Eye (tissue), 1 donor: ENCODE measurements at regions not wholly inside any gene's neighbourhood (a gene's known extent, or its start where the extent isn't known, plus 50 kb on each side); places are given as distances from the start of the nearest gene placed in this dataset.
"Not testable (repeated sequence)": the region's sequence is repeated elsewhere in the genome, so short reads cannot be mapped to it uniquely, and the experiment has no call there.

Experiments used
- DNase-seq: peaks from one replicate; pipeline ENCODE4 v3.0.0-alpha.2; 2015

DNA sequence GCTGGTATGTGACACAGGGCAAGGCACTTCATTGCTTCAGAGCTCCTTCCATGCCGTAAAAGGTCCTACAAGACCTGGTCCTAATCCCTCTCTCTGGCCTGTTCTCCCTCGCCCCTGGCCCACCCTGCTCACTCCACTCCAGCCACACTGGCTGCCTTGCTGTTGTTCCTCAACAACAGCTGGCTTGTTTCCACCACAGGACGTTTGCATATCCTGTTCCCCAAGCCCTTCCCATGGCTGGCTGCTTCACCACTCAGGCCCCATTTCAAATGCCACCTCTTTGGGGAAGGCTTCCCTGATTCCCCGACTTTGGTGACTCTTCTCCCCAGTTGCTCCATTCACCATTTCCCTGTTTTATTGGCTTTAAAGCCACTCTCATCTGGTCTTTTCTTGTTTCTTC lies 129.1 kb upstream of the ALDH3B2 start:
- not testable (repeated sequence) for DNase-seq

DNA sequence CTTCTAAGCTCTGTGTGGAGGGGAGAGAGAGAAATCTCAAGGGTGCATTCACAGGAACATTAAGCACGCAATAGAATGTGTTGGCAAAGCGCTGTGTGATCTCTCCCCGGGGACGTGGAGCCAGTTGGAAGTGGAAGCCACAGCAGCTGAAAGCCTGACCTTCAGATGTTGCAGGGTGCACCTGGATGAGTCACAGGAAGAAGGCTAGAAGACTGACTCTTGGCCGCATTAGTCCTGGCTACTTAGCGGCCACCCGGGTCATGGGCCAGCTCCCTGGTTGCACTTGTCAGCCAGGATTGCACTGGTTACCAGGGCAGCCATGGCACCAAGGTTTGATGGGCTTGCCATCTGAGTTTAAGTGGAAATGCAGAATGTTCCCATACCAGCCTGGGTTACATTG lies 128.6 kb upstream of the ALDH3B2 start:
- DNase-seq, result not testable (repeated sequence)

DNA sequence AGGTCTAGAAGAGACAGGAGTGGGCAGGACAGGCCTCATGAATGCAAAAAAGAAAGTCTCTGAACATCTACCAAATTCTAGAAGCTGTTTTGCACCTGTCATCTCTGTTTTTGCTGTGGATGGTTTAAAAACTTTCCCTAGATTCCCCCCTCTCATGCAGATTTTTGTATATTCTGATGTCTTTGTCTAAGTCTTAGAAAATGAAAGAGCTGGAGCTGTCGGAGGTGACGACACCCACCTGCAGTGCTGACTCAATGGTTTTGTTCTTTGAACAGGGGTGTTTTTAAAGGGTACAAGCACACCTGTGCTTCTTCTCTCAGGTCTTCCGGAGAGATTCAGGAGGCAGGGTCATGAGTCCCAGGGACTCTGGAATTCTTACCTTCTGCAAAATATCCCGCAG lies 128.2 kb upstream of the ALDH3B2 start:
- not testable (repeated sequence) for DNase-seq

DNA sequence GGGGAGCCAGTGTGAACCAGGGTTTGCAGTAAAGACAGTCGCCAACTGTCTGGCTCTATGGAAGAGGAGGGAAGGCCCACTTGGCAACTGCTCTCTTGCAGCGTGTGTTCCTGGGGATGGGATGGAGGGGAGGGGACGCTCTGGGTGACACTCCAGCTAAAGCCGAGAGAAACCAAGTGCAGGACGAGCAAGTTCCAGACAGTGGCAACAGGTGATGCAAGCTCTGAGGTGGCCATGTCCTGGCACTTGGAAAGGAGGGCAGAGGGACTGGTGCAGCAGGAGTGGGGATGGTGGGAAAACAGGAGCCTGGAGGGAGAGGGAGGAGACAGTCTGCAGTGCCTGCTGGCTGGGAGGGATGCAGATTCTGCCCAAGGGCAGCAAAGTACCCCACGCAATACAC lies 127.0 kb upstream of the ALDH3B2 start:
- DNase-seq, result not testable (repeated sequence)

DNA sequence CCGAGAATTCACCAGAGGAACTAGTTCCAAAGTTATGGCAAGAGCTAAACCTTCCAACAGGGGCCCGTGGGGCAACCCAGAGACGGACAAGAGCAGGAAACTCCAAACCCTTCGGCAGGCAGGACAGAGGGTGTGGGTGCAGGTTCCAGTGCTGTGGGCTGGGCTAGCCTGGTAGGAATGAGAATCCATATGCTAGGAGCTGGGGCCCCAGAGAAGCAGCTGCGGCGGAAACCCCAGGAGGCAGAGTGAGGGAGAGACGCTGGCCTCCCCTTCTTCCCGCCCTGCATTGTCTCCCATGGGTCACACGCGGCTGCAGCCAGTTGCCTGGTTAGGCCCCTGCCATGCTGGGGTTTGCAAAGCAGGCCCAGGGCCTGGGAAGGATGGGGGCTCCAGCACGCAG lies 126.2 kb upstream of the ALDH3B2 start:
- not testable (repeated sequence) for DNase-seq

DNA sequence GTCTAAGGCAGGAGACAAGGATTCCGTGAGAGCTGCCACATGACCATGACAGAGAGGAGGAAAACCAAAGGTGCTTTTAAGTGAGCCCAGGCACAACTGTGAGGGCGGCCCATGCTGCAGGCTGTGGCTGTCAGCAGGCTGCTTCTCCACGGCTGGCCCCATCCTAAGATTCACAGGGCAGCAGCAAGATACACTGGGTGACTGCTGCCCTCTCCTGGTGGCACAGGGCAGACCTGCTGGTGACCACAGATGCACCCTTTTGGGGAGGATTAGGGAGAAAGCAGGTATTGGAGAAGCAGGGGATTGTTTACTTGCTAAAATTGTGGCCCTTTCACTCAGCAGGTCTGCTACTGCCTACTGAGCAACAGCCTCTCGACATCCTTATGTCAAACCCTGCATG lies 125.4 kb upstream of the ALDH3B2 start:
- DNase-seq, result not testable (repeated sequence)

DNA sequence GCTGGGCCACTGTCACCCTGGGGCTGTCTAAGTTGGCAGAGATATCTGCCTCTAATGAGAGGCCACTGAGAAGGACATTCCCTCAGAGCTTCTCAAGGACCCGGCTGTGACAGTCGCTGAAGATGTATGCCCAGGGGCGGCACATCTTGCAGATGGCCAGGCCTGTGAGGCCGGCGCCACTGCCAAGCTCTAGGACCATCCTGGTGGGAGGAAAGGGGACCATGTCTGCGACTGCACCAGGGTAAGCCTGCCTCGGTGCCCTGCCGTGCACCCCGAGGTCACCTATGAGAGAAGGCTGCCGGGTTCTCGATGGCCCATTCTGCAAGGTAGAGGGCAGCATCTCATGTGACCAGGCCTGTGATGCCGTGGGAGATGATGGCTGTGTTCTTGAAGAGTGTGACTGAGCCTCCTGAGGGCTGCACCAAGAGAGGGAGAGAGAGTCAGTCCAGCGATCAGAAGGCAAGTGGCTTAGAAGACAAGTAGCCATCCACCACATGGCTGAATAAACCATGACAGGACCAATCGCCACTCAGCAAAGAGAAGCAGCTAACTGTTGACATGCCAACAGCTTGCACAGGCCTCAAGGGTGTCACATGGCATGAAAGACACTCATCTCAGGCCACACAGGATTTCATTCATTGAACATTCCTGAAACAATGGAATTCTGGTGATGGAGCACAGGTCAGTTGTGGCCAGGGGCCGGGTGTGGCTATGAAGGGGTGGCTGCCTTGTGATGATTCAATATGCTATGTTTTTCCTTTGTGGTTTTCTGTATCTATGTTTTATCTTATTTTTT lies 123.5 kb upstream of the ALDH3B2 start:
- DNase-seq, result not testable (repeated sequence)

DNA sequence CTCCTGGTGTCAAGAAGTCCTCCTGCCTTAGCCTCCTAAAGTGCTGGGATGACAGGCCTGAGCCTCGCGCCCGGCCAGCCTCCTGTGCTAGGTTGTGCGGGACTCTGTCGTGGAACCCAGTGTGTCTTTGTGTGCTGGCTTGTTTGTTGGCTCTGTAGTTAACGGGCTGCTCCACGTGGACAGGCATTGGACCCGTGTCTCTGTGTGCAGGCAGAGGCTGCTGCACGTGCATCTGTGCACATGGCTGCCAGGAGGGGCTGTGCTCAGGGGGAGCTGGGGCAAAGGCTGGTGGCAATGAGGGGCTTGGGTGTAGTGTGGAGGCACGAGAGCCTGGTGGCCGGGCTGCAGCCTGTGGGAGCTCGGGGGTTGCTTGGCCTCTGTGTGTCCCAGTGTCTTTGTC lies 121.3 kb upstream of the ALDH3B2 start:
- DNase-seq, result no peak

DNA sequence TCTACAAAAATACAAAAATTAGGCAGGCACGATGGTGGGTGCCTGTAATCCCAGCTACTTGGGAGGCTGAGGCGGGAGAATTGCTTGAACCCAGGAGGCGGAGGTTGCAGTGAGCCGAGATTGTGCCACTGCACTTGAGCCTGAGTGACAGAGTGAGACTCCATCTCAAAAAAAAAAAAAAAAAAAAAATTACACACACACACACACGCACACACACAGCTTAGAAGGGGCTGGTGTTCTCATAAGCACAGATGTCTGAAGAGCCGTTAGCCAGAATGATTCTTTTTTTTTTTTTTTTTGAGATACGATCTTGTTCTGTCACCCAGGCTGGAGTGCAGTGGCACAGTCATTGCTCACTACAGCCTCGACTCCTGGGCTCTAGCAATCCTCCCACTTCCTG lies 119.3 kb upstream of the ALDH3B2 start:
- not testable (repeated sequence) for DNase-seq

DNA sequence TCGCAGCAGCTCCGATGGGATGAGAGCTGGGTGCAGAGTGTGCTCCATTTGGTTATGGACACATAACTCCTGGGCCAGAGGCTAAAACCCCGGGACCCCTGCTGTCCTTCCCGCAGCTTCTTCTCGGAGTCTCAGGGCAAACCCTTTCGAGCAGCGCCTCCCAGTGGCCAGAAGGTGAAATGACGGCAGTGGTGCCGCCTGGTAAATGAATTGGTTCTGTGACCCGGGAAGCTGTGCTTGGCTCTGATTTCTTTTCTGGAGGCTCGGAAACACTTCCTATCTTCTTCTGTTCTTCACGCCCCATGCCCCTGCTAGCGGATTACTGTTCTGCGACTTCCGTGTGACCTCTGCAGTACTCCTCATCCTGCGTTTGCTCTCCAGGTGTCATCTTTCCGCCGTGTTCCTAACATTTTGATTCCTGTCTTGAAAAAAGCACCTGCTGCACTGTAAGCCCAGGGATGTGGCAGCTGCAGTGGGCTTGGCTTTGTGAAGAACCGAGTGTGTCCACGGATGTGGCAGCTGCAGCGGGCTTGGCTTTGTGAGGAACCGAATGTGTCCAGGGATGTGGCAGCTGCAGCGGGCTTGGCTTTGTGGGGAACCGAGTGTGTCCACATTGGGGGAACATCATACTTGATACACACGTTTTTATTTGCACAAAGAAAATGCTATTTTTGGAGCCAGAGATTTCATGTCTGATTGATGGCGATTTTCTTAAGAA lies 118.0 kb upstream of the ALDH3B2 start:
- DNase-seq, result peak; percentile 61

DNA sequence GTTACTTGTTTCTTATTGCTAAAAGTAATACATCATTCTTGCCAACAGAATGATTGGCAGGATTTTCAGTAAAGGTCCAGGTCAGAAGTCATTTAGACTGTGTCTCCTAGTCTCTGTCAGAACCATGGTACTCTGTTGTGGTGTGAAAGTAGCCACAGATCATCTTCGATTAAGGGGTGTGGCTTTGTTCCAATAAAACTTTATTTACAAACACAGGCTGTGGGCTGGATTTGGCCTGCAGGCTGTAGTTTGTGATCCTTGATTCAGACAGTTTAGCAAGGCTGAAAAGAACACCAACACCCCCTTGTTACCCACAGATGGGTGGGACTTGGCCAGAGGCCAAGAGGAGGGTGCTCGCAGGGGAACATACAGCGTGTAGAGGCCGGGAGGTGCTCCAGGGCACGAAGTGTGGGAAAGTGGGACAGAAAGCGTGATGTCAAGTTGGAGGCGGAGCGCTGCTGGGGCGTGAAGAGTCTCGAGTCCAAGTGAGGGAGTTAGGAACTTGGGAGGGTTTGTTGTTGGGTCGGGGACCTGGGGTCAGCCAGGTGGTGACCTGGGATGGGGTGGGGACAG lies 117.3 kb upstream of the ALDH3B2 start:
- DNase-seq, result not testable (repeated sequence)

DNA sequence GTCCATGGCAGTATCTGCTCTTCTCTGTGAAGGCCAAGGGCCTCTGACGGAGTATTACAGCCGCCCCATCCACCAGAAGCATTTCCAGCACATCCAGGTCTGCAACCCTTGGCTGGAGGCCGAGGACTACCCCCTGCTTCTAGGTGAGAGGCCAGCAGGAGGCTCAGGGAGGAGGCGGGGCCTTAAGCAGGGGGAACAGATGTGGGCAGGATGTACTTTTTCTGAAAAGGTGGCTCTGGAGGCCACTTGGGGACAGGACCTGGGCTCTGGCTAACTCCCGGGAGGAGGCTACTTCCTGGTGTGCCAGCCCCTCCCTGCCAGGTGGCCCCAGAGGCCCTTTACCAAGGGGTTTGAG lies 113.9 kb upstream of the ALDH3B2 start:
- DNase-seq, result not testable (repeated sequence)

DNA sequence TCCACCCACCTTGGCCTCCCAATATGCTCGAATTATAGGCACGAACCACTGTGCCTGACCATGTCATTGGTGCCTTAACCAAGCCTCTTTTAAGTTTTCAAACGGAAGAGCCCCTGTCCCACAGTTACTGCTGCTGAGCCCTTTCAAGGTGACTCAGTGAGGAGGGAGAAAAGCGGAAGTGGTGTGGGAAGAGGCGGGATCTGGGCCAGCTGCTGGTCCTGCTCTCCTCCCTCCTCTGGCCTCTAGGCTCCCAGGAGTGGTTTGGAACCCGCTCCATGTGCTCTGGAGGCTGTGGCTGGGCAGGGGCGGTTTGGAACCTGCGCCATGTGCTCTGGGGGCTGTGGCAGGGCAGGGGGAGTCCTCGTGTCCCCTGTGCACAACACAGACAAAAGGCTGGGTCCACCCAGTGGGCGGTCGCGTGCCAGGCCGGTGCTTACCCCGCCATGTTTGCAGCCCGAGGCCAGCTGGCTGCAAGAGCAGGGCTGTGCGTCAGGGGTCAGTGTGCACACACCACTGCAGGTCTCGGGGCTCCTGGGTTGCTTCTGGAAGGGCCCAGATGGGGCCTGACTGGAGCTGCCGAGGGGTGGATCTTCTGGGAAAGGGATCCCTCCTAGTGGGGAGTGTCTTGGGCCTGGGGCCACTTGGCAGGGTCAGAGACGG lies 113.4 kb upstream of the ALDH3B2 start:
- DNase-seq, result not testable (repeated sequence)

DNA sequence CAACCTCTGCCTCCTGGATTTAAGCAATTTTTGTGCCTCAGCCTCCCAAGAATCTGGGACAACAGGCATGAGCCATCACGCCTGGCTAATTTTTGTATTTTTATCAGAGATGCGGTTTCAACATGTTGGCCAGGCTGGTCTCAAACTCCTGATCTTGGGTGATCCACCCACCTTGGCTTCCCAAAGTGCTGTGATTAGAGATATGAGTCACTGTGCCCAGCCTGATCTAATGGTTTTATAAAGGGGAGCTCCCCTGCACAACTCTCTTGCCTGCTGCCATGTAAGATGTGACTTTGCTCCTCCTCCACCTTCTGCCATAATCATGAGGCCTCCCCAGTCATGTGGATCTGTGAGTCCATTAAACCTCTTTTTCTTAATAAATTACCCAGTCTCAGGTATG lies 107.5 kb upstream of the ALDH3B2 start:
- not testable (repeated sequence) for DNase-seq

DNA sequence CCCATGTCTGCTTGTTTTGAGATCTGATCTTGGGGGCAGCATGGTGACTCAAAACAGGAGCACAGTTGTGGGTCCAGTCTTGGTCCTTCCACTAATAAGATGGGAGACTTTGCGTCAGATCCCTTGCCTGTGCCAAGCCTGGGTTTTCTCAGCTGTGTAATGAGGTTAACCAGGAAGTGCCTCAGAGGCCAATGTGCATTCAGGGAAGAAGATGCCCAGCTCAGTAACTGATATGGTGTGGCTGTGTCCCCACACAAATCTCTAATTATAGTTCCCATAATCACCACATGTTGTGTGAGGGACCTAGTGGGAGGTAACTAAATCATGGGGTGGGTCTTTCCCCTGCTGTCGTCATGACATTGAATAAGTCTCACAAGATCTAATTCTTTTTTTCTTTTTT lies 107.1 kb upstream of the ALDH3B2 start:
- not testable (repeated sequence) for DNase-seq

DNA sequence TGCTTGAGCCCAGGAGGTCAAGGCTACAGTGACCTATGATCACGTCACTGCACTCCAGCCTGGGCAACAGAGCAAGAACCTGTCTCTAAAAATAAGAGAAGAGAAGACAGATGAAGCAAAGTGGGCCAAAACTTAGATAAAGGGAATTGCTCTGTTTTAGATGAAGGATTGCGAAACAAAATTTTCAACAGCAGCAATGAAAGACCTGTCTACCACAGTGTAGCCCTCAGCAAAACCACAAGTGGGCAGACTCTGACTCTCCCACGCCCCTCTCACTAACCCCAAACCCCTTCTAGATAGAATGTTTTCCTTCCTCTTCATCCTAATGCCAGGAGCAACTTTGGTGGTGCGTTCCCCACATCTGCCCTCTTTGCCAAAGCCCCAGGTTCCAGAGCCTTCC lies 105.6 kb upstream of the ALDH3B2 start:
- DNase-seq, result no peak

DNA sequence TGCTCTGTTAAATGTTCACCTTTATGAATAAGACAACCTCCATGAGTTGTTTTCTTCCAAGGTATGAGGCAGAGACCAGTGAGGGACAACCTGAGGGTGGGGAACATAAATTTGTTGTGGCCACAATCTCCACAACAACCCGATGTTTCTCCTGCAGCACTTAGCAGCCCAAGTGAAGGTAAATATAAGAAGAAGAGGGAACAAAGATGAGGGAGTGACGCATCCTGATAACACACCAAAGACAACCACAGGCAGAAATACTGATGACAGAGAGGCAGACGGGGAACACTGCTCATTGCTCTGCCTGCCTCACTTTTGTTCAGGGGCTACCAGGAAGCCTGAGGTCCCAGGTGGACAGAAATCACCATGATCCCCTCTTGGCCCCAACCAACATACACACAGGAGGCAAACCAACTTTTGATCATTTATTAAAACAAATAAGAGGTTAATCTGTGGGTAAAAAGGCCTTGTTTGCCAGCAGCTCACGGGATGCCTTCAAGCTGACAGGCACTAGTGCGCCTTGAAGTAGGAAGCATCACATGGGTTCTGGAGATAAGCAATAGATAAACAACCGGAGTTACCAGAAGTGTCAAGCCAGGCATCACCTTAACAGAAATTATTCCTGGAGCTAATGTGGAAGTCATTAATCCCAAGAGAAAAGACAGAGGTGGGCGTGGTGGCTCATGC lies 104.9 kb upstream of the ALDH3B2 start:
- DNase-seq, result not testable (repeated sequence)

DNA sequence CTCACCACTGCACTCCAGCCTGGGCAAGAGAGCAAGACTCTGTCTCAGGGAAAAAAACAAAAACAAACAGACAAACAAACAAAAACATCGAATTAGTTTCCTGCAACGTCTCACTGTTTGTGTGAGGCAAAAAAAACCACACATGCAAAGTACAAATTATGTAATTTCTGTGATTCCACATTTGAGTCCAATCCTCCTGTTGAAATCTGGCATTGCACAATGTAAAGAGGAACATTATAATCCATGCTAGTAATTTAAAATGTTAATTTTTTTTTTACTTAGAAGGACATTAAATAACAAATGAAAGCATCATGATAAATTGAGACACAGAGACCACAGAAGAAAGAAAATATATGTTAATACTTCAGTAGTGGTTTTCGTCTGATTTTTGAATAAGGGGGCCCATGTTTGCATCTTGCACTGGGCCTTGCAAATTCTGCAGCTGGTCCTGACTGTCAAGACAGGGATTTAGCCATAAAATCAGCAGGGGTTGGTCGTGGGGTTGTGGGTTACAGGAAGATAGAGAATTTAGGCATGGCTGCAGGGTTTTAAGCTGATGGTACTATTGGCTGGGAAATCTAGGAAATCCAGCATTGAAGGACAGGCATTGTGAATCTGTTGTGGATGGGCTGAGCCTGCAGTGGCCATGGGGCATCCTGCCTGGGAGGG lies 102.6 kb upstream of the ALDH3B2 start:
- DNase-seq, result no peak

DNA sequence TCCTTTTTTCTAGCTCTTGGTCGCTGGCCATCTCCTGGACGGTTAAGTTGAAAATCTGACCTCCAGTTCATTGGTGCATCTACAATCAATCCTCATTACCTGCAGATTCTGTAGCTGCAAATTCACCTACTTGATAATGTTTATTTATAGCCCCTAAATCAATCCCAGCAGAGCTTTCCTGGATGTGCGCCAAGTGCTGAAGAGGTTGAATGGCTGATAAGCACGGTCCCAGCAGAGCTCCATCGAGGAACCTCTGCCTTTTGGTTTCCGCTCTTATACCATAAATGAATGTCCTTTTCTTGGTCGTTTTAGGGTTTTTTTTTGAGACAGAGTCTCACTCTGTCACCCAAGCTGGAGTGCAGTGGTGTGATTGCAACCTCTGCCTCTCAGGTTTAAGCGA lies 99.8 kb upstream of the ALDH3B2 start:
- DNase-seq, result not testable (repeated sequence)

DNA sequence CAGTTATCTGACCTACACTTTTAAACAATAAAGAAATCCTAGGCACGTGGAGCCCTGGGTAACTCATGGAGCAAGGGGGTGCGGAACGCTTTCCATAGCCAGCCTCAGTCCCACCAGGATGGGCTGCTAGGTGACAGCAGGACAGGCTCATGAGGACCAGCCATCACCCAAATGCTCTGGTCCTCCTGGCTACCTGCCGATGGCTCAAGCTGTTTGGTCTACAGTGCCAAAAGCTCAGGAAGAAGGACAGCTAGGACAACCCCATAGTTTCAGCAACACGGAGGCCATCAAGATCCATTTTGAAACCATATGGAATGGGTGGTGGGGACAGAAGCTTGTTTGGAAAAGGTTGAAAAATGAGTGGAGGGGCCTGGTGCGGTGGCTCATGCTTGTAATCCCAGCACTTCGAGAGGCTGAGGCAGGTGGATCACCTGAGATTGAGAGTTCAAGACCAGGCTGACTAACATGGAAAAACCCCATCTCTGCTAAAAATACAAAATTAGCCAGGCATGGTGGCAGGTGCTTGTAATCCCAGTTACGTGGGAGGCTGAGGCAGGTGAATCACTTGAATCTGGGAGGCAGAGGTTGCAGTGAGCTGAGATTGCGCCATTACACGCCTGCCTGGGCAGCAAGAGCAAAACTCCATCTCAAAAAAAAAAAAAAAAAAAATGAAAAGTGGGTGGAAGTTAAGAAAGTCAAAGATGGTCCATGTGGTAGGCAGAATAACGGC lies 93.7 kb upstream of the ALDH3B2 start:
- DNase-seq, result not testable (repeated sequence)

DNA sequence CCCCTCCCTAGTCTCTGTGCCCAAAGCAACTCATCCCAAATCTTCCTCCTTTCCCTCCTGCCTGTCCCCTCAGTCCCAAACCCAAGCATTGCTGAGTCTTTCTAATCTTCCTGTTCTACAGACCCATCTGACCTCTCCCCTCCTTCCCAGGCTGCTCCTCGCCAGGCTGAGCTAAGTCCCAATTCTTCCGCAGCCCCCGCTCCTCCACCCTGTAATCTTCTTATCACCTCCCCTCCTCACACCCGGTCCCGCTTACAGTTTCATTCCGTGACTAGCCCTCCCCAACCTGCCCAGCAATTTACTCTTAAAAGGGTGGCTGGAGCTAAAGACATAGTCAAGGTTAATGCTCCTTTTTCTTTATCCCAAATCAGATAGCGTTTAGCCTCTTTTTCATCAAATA lies 86.8 kb upstream of the ALDH3B2 start:
- not testable (repeated sequence) for DNase-seq

DNA sequence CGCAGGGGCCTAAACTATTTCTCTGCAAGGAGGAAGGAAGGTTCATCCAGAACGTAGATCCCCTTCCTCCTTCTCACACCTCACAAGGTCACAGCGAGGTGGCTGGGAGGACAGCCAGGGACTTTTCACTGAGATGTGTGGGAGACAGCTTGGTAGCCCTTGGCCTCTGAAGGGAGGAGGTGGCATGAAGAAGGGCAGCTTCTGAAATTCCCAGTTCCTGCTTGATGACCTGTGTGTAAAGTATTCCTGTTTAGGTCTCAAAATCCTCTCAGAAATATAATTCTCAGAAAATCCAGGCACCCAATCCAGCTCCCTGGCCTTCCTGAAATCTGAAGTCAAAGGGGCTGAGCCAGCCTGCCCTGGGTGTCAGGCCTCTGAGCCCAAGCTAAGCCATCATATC lies 84.9 kb upstream of the ALDH3B2 start:
- DNase-seq, result not testable (repeated sequence)
